NB4 (cell line): ENCODE measurements at regions not wholly inside any gene's neighbourhood (a gene's known extent, or its start where the extent isn't known, plus 50 kb on each side); places are given as distances from the start of the nearest gene placed in this dataset.
"Not testable (repeated sequence)": the region's sequence is repeated elsewhere in the genome, so short reads cannot be mapped to it uniquely, and the experiment has no call there.

Source experiments
- DNase-seq: peaks from one replicate; pipeline ENCODE4 v3.0.0; 2010; ENCODE audit warnings: low read depth
- H3K4me3 ChIP-seq: one replicate; pipeline ENCODE4 v1.5.1; 2011; ENCODE audit warnings: mild to moderate bottlenecking, low read depth, low read length, moderate library complexity
- CTCF ChIP-seq: IDR thresholded peaks from one replicate; pipeline ENCODE4 v1.5.1; 2012; ENCODE audit warnings: low read depth, low read length
- MAX ChIP-seq: IDR thresholded peaks from 2 replicates; pipeline ENCODE4 v1.6.1; 2011; ENCODE audit warnings: low read depth, low read length
- MYC ChIP-seq: IDR thresholded peaks from 2 replicates; pipeline ENCODE4 v1.6.1; 2011; ENCODE audit warnings: low read depth, low read length
- POLR2A ChIP-seq: IDR thresholded peaks from 2 replicates; pipeline ENCODE4 v1.6.1; 2011; ENCODE audit warnings: mild to moderate bottlenecking; ENCODE audit not compliant: insufficient read length; ENCODE audit errors: extremely low read depth

- no peak overlapping the region for H3K4me3 ChIP-seq
- TF ChIP-seq MAX (no peak), MYC (no peak), CTCF (no peak), POLR2A (no peak)
- no peak for DNase-seq
These were observed 67.5 kb upstream of the IRX2 start for GRCh38 chr5:2818936-2819335.

DNA sequence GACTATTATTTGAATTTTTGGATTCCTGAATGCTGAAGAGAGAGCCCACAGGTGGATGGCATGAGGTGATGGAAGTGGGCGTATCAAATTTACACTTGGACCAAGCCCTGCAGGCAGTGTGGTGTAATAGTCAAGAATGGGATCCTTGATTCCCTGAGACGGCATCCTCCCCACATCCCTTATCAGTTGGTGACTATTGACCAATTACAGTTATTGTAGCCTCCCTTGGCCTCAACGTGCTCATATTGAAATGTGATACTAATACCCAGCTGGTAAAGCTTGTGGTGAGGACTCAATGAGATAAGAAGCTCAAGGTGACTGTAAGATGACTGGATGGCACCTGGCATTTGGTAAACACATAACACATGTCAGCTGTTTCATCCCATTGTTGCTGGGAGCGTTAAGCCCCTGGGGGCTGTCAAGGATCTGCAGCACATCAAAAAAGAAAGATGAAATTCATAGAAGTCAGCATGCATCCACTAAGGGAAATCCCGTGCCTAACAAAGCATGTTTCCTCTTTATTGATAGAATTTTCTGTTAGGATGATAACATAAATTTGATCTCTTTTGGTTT lies 65.6 kb upstream of the IRX2 start:
- no peak overlapping the region for H3K4me3 ChIP-seq
- TF ChIP-seq MAX (no peak), CTCF (no peak), MYC (no peak), POLR2A (no peak)
- no peak for DNase-seq

GRCh38 chr5:2813678-2814077 lies 62.2 kb upstream of the IRX2 start:
- H3K4me3 ChIP-seq: no peak overlapping the region
- DNase-seq: no peak
- TF ChIP-seq MAX (no peak), MYC (no peak), POLR2A (no peak), CTCF (no peak)

GRCh38 chr5:2810644-2811043 lies 59.2 kb upstream of the IRX2 start:
- DNase-seq: no peak
- H3K4me3 ChIP-seq: no peak overlapping the region
- TF ChIP-seq POLR2A (no peak), MYC (no peak), MAX (no peak), CTCF (no peak)

- not testable (repeated sequence) for H3K4me3 ChIP-seq, DNase-seq
These were observed 55.8 kb upstream of the IRX2 start for GRCh38 chr5:2807244-2807643.

- no peak for DNase-seq
- H3K4me3 ChIP-seq: no peak overlapping the region
- no peak for TF ChIP-seq POLR2A
- no peak for TF ChIP-seq MAX
- no peak for TF ChIP-seq MYC
- no peak for TF ChIP-seq CTCF
These were observed 54.7 kb upstream of the IRX2 start for GRCh38 chr5:2806176-2806575.
